AG09319 (cell line): ENCODE measurements at regions not wholly inside any gene's neighbourhood (a gene's known extent, or its start where the extent isn't known, plus 50 kb on each side); places are given as distances from the start of the nearest gene placed in this dataset.
"Not testable (repeated sequence)": the region's sequence is repeated elsewhere in the genome, so short reads cannot be mapped to it uniquely, and the experiment has no call there.

Experiments used
- DNase-seq: peaks from one replicate; pipeline ENCODE4 v3.0.0-alpha.2; 2010; ENCODE audit warnings: low read depth; ENCODE audit errors: extremely low read depth
- TF ChIP-seq, protein P1 (sequence below): IDR thresholded peaks from 2 replicates; pipeline ENCODE4 v1.5.1; 2011; ENCODE audit warnings: low read depth, mild to moderate bottlenecking, inconsistent platforms, low read length, moderate library complexity

DNA sequence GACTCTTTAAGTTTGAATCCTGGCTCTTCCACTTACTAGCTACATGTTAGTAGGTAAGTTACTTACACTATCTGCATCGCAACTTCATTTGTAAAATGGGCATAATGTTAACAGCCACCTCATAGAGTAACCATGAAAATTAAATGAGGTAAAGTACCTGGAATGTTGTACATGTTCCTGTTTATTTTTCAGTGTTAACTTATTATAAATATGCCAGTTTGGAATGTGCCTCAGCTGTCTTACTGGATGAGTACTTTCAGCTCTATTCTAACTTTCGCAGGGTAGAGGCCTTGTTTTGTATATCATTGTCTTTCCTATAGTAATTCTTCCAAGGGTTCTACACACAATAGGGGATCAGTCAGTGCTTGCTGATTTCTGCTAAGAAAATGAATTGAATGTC is 167.4 kb downstream of the DUSP10 start:
- DNase-seq, result no peak
- TF ChIP-seq, protein P1, sequence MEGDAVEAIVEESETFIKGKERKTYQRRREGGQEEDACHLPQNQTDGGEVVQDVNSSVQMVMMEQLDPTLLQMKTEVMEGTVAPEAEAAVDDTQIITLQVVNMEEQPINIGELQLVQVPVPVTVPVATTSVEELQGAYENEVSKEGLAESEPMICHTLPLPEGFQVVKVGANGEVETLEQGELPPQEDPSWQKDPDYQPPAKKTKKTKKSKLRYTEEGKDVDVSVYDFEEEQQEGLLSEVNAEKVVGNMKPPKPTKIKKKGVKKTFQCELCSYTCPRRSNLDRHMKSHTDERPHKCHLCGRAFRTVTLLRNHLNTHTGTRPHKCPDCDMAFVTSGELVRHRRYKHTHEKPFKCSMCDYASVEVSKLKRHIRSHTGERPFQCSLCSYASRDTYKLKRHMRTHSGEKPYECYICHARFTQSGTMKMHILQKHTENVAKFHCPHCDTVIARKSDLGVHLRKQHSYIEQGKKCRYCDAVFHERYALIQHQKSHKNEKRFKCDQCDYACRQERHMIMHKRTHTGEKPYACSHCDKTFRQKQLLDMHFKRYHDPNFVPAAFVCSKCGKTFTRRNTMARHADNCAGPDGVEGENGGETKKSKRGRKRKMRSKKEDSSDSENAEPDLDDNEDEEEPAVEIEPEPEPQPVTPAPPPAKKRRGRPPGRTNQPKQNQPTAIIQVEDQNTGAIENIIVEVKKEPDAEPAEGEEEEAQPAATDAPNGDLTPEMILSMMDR, result no peak

DNA sequence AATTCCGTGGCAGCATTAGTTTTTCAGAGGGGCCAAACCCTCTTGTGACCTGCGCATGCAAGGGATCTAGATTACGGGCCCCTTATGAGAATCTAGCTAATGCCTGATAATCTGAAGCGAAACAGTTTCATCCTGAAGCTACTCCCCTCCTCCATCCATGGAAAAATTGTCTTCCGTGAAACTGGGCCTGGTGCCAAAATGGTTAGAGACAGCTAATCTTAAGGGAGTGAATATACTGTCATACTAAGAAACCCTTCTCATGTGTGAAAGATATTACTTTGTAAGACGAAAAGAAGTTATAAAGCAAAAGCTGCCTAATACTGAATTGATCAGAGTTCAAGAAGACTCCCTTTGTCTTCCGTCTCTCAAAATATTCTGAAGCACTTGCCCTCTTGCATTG is 166.3 kb downstream of the DUSP10 start:
- DNase-seq, result no peak
- TF ChIP-seq, protein P1, result no peak

DNA sequence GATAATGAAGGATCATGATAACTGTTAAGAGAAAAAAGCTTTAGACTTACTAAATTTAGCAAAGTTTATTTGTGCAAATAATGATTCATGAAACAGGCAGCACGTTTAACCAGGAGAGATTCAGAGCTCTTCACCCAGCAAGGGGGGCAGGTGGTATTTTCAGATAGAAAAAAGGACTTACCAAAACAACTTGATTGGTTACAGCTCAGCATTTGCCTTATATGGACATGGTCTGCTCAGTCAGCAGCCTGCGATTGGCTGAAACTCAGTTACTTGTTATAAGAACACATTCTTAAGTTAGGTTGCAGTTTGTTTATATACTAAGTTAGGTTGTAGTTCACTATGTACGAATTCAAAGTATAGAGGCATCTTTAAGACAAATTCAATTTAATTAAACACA is 165.6 kb downstream of the DUSP10 start:
- DNase-seq, result no peak

DNA sequence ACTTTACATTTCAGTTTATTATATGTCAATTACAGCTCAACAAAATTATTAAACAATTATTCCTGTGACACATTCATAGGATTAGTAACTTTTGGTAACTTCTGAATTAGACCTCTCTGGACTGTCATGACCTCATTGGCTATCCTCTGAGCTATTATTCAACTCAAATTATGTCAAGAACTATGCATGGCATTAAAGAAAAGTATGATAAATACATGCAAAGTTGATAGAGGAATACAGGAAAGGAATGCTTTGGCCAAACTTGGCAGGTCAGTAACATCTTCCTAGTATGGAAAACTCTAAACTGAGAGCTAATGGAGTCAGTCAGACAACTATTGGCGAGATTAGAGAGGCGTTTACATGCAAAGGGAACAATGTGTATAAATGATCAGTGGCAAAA is 158.4 kb downstream of the DUSP10 start:
- no peak for DNase-seq
- TF ChIP-seq, protein P1, result no peak

More for the DNA sequence above, 165.6 kb downstream of the DUSP10 start:
- TF ChIP-seq, protein P1, result no peak

- DNase-seq, result not testable (repeated sequence)
Observed at GRCh38 chr1:221587013-221587412, 154.9 kb downstream of the DUSP10 start.

GRCh38 chr1:221591250-221591649 is 150.6 kb downstream of the DUSP10 start:
- not testable (repeated sequence) for DNase-seq

DNA sequence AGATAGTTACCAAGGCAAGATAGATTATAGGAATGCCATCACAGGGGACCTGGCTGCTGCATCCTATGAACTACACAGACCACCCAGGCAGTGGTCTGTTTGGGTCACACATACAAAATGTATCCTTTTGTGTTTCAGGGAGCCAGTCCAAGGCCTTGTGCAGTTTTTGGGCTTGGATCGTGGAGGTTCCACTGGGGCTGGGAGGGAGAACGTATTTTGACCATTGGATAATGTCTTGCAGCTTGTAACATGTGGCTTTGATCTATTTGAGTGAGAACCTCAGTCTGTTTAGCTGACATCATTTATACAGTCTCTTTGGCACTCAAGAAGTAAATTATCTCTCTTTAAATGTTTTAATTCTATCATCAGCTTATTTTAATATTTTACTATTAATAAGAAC is 147.3 kb downstream of the DUSP10 start:
- TF ChIP-seq, protein P1, result no peak
- no peak for DNase-seq

GRCh38 chr1:221598122-221598521 is 143.8 kb downstream of the DUSP10 start:
- no peak for DNase-seq
- TF ChIP-seq, protein P1, result no peak

DNA sequence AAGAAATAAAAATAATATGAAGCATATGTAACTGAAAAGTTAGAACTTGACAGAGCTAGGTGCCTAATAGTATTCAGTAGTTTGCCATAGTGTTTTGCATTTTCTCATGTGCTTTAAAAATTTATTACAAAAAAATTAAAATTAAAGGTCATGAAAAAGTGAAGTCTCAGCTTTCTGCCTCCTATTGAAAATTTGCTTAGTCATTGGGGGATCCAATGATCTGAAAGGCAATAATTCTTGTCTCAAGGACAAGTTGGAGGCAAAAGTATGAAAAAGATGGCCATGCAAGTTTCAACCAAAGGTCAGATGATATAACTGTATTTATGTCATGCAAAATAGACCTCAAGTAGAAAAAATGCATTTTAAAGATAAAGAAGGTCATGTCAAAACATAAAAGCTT is 140.7 kb downstream of the DUSP10 start:
- TF ChIP-seq, protein P1, result no peak
- no peak for DNase-seq
